CD4-positive, alpha-beta memory T cell (primary cell): ENCODE measurements at regions not wholly inside any gene's neighbourhood (a gene's known extent, or its start where the extent isn't known, plus 50 kb on each side); places are given as distances from the start of the nearest gene placed in this dataset.

Experiments
- CTCF ChIA-PET: fragments of 350-600 bp; sonication (Branson Sonifier 250); formaldehyde crosslinking; loops from one replicate; lab custom pipeline; 2021; ENCODE audit warnings: inconsistent platforms; ENCODE audit not compliant: partially characterized antibody; lab: Charles Lee
- POLR2A ChIA-PET: fragments of 350-600 bp; sonication (Branson Sonifier 250); formaldehyde crosslinking; loops from one replicate; lab custom pipeline; 2021; ENCODE audit not compliant: partially characterized antibody; lab: Charles Lee
- DNase-seq, 5 donors: peaks; one replicate each; pipeline versions ENCODE4 v3.0.0 to v3.0.0-alpha.2; 2020 to 2022; ENCODE audit warnings: mixed read lengths in 1 of 5
- H3K27ac ChIP-seq: one replicate; pipeline ENCODE4 v1.7.0; 2013; ENCODE audit warnings: low read depth, low read length
- H3K27me3 ChIP-seq: 2 replicates; pipeline ENCODE4 v1.7.0; 2013; ENCODE audit warnings: mild to moderate bottlenecking, low read length, moderate library complexity; ENCODE audit not compliant: insufficient read depth
- H3K36me3 ChIP-seq: 2 replicates; pipeline ENCODE4 v1.7.0; 2013; ENCODE audit warnings: mild to moderate bottlenecking, low read length, moderate library complexity; ENCODE audit not compliant: insufficient read depth
- H3K4me1 ChIP-seq: 2 replicates; pipeline ENCODE4 v1.7.0; 2013; ENCODE audit warnings: mild to moderate bottlenecking, low read length, moderate library complexity; ENCODE audit not compliant: insufficient read depth
- H3K4me3 ChIP-seq, 2 donors: one replicate each; pipeline ENCODE4 v1.7.0; 2013; ENCODE audit warnings: low read length in 2 of 2, mild to moderate bottlenecking in 1 of 2
- H3K9me3 ChIP-seq, 2 donors: one replicate each; pipeline ENCODE4 v1.7.0; 2013; ENCODE audit warnings: low read length in 2 of 2, control low read depth in 1 of 2; ENCODE audit not compliant: control insufficient read depth in 1 of 2
- H3K27ac Mint-ChIP-seq, 7 donors: one replicate each; pipeline ENCODE4 v1.8.0; 2020 to 2021; ENCODE audit warnings: mixed read lengths in 7 of 7, mild to moderate bottlenecking in 6 of 7, inconsistent platforms in 3 of 7, moderate library complexity in 3 of 7
- H3K27me3 Mint-ChIP-seq, 2 donors: one replicate each; pipeline ENCODE4 v1.8.0; 2020 to 2021; ENCODE audit warnings: mixed read lengths in 2 of 2
- H3K36me3 Mint-ChIP-seq, 2 donors: one replicate each; pipeline ENCODE4 v1.8.0; 2020 to 2021; ENCODE audit warnings: mixed read lengths in 2 of 2, inconsistent platforms in 1 of 2, mild to moderate bottlenecking in 1 of 2
- H3K4me1 Mint-ChIP-seq, 4 donors: one replicate each; pipeline ENCODE4 v1.8.0; 2020 to 2021; ENCODE audit warnings: mixed read lengths in 4 of 4, mild to moderate bottlenecking in 1 of 4
- H3K4me3 Mint-ChIP-seq, 8 donors: one replicate each; pipeline ENCODE4 v1.8.0; 2020 to 2021; ENCODE audit warnings: mixed read lengths in 8 of 8, mild to moderate bottlenecking in 7 of 8, moderate library complexity in 6 of 8, inconsistent platforms in 3 of 8
- H3K9me3 Mint-ChIP-seq, 8 donors: one replicate each; pipeline ENCODE4 v1.8.0; 2020 to 2021; ENCODE audit warnings: mixed read lengths in 8 of 8, mild to moderate bottlenecking in 5 of 8, inconsistent platforms in 3 of 8, moderate library complexity in 1 of 8
- intact Hi-C: fragments of 100-400 bp; cut with micrococcal nuclease; formaldehyde crosslinking; loops from one replicate; pipeline ENCODE4 v1.15.1; 2023

DNA sequence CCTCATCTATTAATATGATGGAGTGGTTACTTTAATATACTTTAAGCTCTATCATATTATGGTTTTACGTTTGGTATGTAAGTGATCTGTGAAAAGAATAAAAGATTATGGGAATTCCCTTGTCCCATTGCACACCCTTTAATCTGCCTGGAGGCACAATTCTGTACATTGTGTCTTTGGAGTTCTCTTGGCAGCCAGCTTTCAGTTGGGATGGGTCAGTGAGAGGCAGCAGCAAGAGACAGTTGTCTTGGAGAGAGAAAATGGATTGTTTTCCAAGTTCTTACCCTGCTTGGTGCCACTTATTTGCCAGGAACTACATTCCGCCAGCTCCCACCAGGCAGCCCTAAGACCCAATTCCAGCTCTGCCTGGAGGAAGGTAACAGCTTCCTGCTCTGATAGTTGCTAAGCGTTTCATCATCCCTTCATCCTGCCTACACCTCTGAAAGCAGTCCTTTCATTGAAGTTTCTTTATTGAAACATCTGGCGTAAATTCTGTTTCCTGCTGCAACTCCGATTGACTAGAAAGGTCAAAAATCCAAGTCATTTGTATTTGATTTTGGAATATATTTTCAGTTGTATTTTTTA, 365.2 kb downstream of the AKAIN1 start:
- no peaks in the 10 kb centered on the region for H3K27me3 Mint-ChIP-seq
- no peak overlapping the region for H3K27ac ChIP-seq
- H3K4me3 ChIP-seq = no peak overlapping the region
- no peak for DNase-seq
- H3K9me3 Mint-ChIP-seq = peaks cover 0 to 4% (median 1%) of the 10 kb centered on the region in 8 donors
- H3K4me3 Mint-ChIP-seq = no peak overlapping the region
- no peaks in the 10 kb centered on the region for H3K36me3 Mint-ChIP-seq
- H3K9me3 ChIP-seq = no peaks in the 10 kb centered on the region
- ChIA-PET POLR2A (no interaction called here), CTCF (no interaction called here)
- H3K36me3 ChIP-seq = no peaks in the 10 kb centered on the region
- no peak overlapping the region for H3K27ac Mint-ChIP-seq
- H3K27me3 ChIP-seq = no peaks in the 10 kb centered on the region
- no peaks in the 10 kb centered on the region for H3K4me1 ChIP-seq
- intact Hi-C loops = no loop called here
- no peaks in the 10 kb centered on the region for H3K4me1 Mint-ChIP-seq

DNA sequence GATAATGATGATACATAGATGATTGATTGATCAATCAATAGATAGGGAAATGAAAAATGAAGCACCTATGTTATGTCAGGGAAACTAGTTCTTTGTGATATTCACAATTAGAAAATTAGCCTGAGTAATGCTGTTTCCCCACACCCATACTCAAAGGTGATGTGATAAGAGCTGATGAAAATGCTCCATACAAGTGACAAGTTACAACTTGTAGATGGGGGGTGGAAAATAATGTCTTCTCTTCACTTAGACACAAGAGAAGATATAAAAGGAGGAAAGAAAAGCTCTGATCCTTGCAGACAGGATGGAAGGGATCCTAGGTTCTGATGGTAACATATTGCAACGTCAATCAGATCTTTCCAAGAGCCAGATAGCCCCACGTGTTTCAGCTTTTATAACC, 365.9 kb downstream of the AKAIN1 start:
- ChIA-PET POLR2A (no interaction called here), CTCF (no interaction called here)
- Histone ChIP-seq H3K4me3 (no peak overlapping the region), H3K9me3 (no peaks in the 10 kb centered on the region), H3K27ac (no peak overlapping the region), H3K4me1 (no peaks in the 10 kb centered on the region), H3K27me3 (no peaks in the 10 kb centered on the region), H3K36me3 (no peaks in the 10 kb centered on the region)
- intact Hi-C loops = no loop called here
- no peak for DNase-seq
- peaks cover 1 to 4% (median 3%) of the 10 kb centered on the region in 8 donors for H3K9me3 Mint-ChIP-seq
- H3K36me3 Mint-ChIP-seq = no peaks in the 10 kb centered on the region
- H3K27me3 Mint-ChIP-seq = no peaks in the 10 kb centered on the region
- H3K27ac Mint-ChIP-seq = no peak overlapping the region
- no peaks in the 10 kb centered on the region for H3K4me1 Mint-ChIP-seq
- H3K4me3 Mint-ChIP-seq = no peak overlapping the region

DNA sequence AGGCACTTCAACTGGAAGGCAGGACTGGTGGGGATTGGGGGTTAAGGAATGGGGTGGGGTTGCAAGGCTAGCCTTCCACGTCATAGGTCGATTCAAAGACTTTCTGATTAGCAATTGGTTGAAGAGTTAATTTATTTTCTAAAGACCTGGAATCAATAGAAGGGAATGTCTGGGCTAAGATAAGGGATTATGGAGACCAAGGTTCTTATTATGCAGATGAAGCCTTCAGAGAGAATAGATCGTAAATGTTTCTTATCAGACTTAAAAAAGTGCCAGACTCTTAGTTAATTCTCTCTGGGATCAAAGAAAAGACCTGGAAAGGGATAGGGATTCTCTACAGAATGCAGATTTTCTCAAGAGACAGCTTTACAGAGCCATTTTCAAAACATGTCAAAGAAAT, 368.0 kb upstream of the DLGAP1 start:
- H3K4me3 Mint-ChIP-seq = no peak overlapping the region
- no peaks in the 10 kb centered on the region for H3K27me3 Mint-ChIP-seq
- ChIA-PET CTCF (no interaction called here), POLR2A (no interaction called here)
- no peak overlapping the region for H3K4me3 ChIP-seq
- no peaks in the 10 kb centered on the region for H3K27me3 ChIP-seq
- H3K9me3 ChIP-seq = no peaks in the 10 kb centered on the region
- intact Hi-C loops = no loop called here
- DNase-seq = no peak
- H3K4me1 Mint-ChIP-seq = no peaks in the 10 kb centered on the region
- no peaks in the 10 kb centered on the region for H3K36me3 Mint-ChIP-seq
- no peak overlapping the region for H3K27ac ChIP-seq
- no peak overlapping the region for H3K27ac Mint-ChIP-seq
- peaks cover 3 to 16% (median 7%) of the 10 kb centered on the region in 8 donors for H3K9me3 Mint-ChIP-seq
- H3K36me3 ChIP-seq = no peaks in the 10 kb centered on the region
- no peaks in the 10 kb centered on the region for H3K4me1 ChIP-seq

DNA sequence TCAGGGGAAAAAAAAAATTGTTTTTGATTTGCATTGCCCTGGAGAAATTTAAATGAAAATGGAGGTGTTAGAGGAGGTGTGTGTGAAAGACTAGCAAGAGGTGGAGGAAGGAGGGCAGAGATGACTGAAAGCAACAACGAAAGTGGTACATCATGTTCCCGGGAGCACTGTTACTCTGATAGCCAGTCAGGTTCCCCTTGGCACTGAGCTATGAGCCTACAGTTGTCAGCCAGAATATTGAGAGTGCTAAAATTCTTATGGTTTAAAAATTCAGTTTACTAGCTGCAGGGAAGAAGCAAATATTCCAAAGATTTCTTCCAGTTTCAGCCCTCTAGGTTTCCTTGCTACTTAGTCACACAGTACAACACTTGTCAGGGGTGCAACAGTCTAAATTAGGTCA, 366.7 kb upstream of the DLGAP1 start:
- intact Hi-C loops = no loop called here
- ChIA-PET CTCF (no interaction called here), POLR2A (no interaction called here)
- H3K36me3 ChIP-seq = no peaks in the 10 kb centered on the region
- H3K4me1 ChIP-seq = no peaks in the 10 kb centered on the region
- H3K27ac ChIP-seq = no peak overlapping the region
- no peaks in the 10 kb centered on the region for H3K4me1 Mint-ChIP-seq
- no peak overlapping the region for H3K27ac Mint-ChIP-seq
- DNase-seq = no peak
- no peaks in the 10 kb centered on the region for H3K36me3 Mint-ChIP-seq
- H3K9me3 ChIP-seq = no peaks in the 10 kb centered on the region
- H3K9me3 Mint-ChIP-seq = peaks cover 5 to 16% (median 9%) of the 10 kb centered on the region in 8 donors
- no peaks in the 10 kb centered on the region for H3K27me3 Mint-ChIP-seq
- H3K4me3 ChIP-seq = no peak overlapping the region
- no peaks in the 10 kb centered on the region for H3K27me3 ChIP-seq
- H3K4me3 Mint-ChIP-seq = no peak overlapping the region

DNA sequence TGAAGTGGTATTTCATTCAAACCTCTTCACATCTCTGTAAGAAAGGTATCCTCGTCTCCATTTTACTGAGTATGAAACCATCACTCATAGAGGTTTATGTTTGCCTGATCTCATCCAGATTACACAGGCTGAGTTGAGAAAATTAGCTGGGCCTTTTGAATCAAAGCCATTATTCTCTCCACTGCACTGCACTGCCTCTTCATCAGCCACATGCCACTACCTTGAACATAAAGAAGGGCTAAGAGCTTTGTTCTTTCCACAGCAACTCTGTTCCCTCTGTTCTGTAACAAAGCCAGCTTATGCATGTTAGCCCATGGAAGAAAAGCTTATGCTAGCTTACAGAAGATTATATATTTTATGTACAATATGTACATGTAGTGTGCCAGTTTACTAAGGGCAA, 362.6 kb upstream of the DLGAP1 start:
- intact Hi-C loops = no loop called here
- no peaks in the 10 kb centered on the region for H3K9me3 ChIP-seq
- Mint-ChIP-seq H3K36me3 (no peaks in the 10 kb centered on the region), H3K4me1 (no peaks in the 10 kb centered on the region), H3K4me3 (no peak overlapping the region), H3K27me3 (no peaks in the 10 kb centered on the region), H3K27ac (no peak overlapping the region), H3K9me3 (peaks cover 5 to 20% (median 7%) of the 10 kb centered on the region in 8 donors)
- DNase-seq = no peak
- POLR2A ChIA-PET = no interaction called here
- no peaks in the 10 kb centered on the region for H3K36me3 ChIP-seq
- CTCF ChIA-PET = no interaction called here
- no peaks in the 10 kb centered on the region for H3K27me3 ChIP-seq
- no peaks in the 10 kb centered on the region for H3K4me1 ChIP-seq
- H3K4me3 ChIP-seq = no peak overlapping the region
- no peak overlapping the region for H3K27ac ChIP-seq

DNA sequence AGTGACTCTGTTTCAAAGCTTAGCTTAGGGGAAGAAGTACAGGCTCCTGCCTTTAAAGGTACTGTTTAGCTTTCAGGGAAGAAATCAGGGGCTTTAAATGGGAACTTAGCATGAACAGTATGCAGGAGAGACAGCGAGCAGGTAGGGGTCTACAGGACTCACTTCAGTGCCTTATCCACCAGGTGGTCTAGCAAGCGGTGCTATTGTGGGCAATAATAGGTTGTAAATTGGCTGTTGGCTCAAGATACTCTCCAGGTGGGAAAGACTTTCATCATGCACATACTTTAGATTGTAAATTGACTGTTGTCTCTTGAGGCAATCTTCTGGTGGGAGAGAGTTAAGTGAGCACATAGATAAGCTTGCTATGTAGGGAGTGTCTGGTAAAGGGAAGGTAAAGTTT, 358.6 kb upstream of the DLGAP1 start:
- H3K9me3 ChIP-seq = no peaks in the 10 kb centered on the region
- H3K4me1 Mint-ChIP-seq = no peaks in the 10 kb centered on the region
- H3K36me3 Mint-ChIP-seq = no peaks in the 10 kb centered on the region
- ChIA-PET POLR2A (no interaction called here), CTCF (no interaction called here)
- no peaks in the 10 kb centered on the region for H3K27me3 ChIP-seq
- H3K27ac Mint-ChIP-seq = no peak overlapping the region
- no peak for DNase-seq
- intact Hi-C loops = no loop called here
- H3K27me3 Mint-ChIP-seq = no peaks in the 10 kb centered on the region
- no peak overlapping the region for H3K4me3 Mint-ChIP-seq
- no peaks in the 10 kb centered on the region for H3K36me3 ChIP-seq
- no peak overlapping the region for H3K27ac ChIP-seq
- H3K4me3 ChIP-seq = no peak overlapping the region
- no peaks in the 10 kb centered on the region for H3K4me1 ChIP-seq
- H3K9me3 Mint-ChIP-seq = peaks cover 0 to 21% (median 9%) of the 10 kb centered on the region in 8 donors

DNA sequence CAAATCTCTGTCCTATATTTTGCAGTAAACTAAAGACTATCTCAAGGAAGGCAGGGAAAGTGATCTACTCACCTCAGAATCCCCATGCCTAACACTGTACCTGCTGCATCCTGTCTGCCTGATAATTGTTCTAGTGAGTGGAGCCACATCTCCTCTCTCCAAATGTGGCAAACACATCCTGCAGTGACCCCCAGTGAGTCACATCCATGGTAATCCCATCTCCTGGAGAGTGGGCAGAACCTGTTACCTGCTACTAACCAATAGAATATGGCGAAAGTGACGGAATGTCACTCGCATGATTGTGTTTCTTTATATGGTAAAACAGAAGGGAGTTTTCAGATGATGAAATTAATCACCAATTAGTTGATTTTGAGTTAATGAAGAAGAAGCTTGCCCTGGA, 353.8 kb upstream of the DLGAP1 start:
- H3K27me3 Mint-ChIP-seq = no peaks in the 10 kb centered on the region
- intact Hi-C loops = no loop called here
- POLR2A ChIA-PET = no interaction called here

More for the DNA sequence above, 353.8 kb upstream of the DLGAP1 start:
- H3K27ac Mint-ChIP-seq = no peak overlapping the region
- Histone ChIP-seq H3K4me3 (no peak overlapping the region), H3K27ac (no peak overlapping the region), H3K4me1 (no peaks in the 10 kb centered on the region), H3K9me3 (no peaks in the 10 kb centered on the region), H3K27me3 (no peaks in the 10 kb centered on the region), H3K36me3 (no peaks in the 10 kb centered on the region)
- peaks cover 1 to 20% (median 7%) of the 10 kb centered on the region in 8 donors for H3K9me3 Mint-ChIP-seq
- H3K36me3 Mint-ChIP-seq = no peaks in the 10 kb centered on the region
- no peak for DNase-seq
- no peaks in the 10 kb centered on the region for H3K4me1 Mint-ChIP-seq
- no peak overlapping the region for H3K4me3 Mint-ChIP-seq
- CTCF ChIA-PET = no interaction called here
